SKM-1 (cell line): ENCODE measurements at regions not wholly inside any gene's neighbourhood (a gene's known extent, or its start where the extent isn't known, plus 50 kb on each side); places are given as distances from the start of the nearest gene placed in this dataset.

Experiments used
- DNase-seq: peaks from one replicate; lab custom pipeline; 2025; ENCODE audit not compliant: unreplicated experiment; lab: John Stamatoyannopoulos, UW

DNA sequence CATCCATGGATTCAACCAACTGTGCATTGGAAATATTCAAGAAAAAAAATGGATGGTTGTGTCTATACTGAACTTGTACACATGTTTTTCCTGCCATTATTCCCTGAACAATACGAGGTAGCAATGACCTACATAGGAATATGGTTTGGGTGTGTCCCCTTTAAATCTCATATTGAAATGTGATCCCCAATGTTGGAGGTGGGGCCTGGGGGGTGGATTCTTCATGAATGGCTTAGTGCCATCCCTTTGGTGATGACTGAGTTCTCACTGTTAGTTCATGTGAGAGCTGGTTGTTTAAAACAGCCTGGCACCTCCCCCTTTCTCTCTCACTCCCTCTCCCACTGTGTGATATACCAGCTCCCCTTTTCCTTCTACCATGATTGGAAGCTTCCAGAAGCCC lies 139.8 kb upstream of the BACH2 start:
- no peak for DNase-seq

DNA sequence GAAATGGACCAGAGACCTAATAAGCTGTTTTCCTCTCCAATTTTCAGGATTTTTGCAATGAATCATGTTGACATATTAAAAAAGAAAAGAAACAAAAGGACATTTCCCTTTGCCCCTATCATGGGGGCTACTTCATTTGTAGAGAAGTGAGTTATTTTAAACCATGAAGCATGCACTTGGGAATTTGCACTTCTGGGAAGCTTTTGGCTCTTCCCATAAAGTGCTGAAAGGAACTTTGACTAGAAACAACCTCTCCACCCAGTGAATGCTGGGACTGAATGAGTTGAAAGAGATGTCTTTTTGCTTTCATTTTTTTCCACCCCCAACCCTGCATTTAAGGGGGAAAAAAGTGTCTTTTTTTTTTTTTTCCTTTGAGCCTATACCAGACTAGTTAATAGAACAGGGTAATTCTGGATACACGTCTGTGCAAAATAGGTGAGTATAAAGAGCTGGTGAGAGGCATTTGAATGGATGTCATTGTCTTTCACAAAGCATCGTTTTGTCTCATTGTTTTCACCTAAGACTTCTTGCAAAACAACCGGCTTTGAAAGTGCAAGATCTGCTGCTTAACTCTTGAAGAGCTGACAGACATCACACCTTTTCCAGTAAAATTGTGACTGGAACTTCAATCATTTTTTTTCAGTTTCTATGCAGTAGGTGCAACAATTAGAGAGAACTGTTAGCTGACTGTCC lies 138.7 kb upstream of the BACH2 start:
- no peak for DNase-seq

DNA sequence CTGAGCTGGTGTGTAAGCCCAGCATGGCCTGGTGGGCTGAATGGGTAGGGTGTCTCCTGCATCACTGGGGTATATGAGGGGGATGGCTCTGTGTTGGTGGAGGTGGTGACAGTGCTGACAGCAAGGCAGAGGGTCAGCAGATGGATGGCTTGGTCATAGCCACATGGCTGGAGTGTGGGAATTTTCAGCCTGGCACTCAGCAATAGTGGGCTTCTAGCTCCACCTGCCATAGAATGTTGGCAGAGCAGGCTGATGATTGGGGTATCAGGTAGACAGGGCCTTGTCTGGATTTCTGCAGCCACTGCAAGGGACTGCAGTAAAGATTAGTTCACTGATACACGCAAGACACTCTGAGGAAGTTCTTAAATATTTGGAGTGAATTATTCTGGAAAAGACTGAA lies 137.5 kb upstream of the BACH2 start:
- DNase-seq, result no peak

DNA sequence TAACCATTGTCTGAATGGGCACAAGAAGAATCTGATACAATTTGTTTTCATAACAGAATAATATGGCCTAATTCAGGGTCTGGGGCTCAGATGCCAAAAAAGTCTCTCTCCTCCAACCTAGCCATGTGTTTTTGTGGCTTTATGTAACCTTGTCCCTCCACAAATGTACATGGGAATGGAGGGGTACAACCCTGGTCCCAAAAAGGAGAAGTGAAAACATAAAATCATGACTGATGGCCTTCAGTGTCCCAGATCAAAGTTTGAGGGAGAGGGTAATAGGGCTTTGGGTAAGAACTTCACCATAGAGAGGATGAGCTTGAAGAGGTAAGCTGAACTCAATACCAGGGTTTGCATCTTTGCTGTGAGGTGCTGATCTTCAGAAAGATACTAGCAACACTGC lies 136.3 kb upstream of the BACH2 start:
- no peak for DNase-seq

DNA sequence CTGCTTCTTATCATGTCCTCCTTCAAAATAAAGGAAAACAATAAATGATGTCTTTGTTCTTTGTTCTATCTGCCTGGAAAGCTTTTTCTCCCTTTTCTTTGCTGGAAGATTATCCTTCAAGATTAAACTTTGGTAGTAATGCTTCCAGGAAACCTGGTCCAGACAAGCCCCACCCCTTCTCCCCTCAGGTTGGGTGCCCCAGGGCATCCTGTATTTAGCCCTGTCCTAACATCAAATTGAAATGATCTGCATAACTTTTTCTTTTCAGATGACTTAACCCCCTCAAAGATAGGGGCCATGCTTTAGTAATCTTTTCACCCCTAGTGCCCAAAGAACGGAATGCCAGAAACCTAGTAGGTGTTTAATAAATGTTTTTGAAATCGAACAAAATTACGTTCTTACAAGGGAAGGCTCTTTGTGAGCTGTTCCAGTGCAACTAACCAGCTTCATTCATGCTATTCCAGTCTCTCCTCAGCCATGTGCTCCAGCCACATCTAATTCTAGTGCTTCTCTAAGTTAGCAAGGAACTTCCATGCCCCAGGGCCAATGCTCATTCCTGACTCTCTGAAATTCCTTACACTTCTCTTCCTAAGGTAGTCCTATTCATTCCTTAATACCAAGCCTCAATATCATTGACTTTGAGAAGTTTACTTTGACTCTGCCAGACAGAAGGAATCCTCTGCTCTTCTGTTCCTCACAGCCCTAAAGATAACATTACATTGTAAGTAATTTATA lies 135.6 kb upstream of the BACH2 start:
- DNase-seq, result no peak

DNA sequence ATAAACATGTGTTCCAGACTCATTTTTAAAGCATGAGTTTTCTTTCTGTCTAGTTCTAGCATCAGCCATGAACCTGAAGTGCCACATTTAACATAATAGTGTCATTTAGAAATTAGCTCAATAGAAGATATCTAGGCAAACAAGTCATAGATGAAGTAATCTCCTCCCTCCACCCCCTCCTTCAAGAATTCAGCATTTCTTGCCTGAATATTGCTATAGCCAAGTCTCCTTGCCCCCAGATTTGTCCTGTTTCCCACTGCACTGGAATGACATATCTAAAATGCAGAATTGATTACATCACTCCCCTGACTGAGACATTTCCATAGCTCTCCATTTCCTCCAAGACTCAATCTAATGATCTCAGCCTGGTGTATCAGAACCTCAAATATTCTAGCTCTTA lies 134.9 kb upstream of the BACH2 start:
- no peak for DNase-seq

DNA sequence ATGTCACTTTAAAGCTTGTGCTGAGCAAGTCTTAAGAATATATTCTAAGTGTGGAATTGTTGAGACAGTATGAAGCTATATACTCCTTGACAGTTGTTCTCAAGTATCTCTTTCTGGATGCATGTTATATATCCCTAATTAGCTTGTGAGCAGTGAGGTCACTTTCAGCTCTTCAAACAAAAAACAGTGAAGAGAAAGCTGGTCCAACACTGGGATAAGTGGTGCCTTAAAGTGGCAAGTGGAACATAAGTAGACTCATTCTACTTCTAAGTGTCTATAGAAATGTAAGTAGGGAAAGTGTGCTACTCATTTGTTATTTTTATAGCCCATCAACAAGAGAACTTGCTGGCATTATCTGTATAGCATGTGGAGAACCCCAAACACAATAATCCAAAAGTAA lies 133.1 kb upstream of the BACH2 start:
- no peak for DNase-seq

DNA sequence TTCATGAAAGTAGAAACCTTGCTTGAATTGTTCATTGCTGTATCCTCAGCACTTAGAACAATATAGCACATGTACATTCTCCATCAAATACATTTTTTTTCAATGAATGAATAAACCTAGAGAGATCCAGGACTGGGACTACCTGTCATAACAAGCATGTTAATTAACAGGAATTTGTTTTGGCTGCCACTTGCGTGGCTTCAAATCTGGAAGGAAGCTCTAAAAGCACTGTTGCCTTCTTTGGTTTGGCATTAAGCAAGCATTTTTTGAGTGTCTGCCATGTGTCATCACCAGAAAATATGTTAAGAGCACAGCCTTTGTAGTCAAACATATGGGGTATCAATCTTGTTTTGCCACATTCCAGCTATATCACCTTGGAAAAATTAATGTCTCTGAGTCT lies 131.9 kb upstream of the BACH2 start:
- no peak for DNase-seq

DNA sequence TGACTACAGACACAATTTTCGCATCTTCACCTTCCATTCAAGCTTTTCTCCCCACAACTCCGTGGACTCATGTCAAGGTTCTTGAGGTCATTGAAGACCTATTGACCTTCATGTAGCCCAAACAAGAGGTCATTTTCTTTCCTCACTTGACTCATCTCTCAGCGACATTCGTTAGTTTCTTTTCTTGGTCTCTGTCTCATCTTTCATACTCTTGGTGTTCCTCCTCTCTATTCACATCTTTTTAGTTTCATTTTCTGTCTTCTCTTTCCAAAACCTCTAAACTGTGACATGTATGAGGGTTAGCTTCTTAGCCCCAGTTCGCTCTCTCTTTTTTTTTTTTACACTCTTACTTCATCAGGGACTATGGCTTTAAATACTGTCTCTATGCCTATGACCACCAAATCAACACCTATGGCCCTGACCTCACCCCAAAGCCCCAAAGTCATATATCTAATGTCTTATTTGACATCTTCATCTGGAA lies 128.6 kb upstream of the BACH2 start:
- no peak for DNase-seq

DNA sequence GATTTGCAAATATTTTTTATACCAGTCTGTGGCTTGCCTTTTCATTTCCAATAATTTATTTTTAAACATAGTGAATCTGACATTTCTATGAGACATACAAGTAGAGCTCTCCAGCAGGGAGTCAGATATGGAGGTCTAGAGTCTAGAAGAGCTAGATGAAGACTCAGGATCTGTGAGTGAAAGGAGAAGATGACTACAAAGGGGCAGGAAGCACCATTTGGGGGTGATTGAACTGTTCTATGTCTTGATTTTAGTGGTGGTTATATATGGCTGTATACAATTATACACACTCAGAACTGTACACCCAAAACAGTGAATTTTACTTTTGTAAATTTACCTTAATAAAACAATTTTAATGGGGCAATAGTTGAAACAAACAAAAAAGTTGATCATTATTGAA lies 127.9 kb upstream of the BACH2 start:
- no peak for DNase-seq

DNA sequence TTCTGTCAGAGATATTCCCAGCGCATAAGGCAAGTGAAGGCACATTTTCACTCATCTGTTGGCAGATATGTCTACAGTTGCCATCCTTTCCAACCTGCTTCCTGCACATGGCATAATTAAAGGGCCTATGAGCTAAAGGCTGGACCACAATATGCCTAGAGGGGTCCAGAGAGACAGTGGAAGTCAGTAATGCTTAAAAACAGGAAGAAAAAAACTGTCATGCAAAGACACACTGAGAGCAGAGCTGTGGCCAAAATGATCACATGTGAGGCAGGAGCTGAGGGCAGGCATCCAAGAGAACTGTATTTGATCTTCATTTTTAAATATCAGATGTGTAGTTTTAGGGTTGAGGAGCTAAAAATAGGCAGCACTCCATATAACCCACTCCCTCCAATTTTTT lies 125.0 kb upstream of the BACH2 start:
- no peak for DNase-seq

DNA sequence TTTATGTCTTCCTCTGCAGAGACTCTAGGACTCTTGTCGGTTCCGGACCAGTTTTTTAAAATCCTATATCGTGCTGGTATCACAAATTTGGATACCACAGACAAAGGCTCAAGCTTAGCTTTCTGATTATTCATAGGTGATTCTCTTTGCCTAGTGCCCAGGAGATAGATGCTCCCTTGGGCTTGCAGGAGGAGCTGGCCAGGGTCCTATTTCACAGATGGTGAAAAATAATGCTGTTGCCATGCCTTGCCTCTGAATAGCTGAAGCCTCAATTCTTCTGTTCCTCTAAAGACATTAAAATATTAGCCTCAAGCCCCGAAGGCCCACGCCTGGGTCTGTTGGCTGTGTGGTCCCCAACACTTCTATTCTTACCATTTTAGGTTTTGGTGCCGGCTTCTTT lies 123.9 kb upstream of the BACH2 start:
- no peak for DNase-seq

DNA sequence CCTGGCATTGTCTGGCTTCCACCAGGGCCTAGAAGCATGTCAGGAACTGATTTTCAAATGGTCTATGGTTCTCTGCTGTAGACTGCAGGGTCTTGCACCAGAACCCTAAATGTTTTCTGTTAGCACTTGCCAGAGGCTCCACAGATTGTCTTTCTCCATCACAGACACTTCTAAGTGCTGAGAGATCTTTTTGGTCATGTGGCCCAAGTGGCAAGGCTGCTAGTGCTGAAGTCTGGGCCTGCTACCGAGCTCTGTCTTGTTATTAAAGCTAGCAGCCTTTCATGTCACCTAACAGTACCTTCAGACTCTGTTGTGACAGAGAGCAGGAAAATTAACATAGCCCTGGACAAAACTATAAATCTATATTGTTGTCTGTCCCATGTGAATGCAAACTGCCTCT lies 120.7 kb upstream of the BACH2 start:
- DNase-seq, result no peak

DNA sequence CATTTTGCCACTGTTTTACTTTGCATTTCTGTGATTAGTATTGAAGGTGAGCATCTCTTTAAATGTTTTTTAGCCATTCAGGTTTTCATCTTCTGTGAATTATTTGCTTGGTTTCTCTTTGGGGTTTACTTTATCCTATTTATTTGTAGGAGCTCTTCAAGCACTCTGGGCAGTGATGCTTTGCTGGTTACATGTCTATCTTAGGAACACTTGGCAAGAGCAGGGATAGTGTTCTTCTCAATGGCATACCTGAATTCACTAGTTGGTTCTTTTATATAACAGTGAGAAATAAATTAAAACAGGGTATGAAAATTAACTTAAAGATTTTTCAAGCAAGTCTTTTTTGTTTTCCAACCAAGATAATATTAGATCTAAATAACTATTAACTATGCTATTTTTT lies 119.7 kb upstream of the BACH2 start:
- no peak for DNase-seq

DNA sequence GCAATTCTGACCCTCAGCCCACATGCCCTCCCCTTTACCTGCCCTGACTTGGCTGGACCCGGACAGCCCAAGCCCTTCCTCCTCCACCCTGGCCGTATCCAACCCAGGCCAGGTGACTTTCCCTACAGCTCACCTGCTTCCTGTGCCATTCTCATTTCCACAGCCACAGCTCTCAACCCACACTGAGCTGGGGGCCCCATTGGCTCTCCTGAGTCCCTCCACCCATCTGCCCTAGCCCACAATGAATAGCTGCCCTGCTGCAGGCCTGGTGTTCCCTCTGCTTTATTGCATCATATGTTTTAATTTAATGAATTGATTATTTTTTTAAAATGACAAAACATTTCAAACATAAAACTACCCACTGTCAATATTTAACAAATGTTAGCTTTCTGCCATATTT lies 118.5 kb upstream of the BACH2 start:
- no peak for DNase-seq

DNA sequence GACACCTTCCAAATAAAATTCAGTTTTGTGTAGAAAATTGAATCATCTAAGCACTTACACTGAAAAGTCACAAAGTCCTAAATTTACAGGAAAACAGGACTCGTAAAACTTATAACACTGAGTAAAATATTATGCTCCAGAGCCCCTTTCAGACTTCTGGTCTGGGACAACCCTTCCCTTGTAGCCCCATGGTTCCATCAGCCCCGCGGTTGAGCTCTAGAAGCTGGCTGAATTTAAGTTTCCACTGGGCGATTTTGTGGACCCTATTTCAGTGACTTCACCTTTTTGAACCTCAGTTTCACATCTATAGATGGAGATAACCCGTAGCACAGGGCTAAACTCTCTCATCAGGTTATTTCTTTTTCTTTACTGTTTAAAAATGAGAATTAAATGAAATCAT lies 117.7 kb upstream of the BACH2 start:
- DNase-seq, result no peak

DNA sequence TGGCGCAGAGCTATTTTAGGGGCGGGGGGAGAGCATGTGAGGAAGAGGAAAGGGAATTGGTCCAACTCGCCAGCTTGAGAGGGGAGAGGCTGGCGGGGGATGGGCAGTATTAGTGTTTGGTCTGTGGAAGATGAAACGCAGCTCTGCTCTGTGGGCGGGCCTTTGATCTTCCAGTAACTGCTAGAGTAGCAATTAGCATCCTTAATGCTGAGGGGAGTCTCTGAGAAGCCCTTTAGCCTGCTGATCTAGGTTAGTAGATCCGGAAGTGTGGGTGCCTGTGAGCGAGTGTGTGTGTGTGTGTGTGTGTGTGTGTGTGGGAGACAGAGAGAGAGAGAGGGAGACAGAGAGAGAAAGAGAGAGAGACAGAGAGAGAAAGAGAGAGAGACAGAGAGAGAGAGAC lies 117.2 kb upstream of the BACH2 start:
- DNase-seq, result no peak

DNA sequence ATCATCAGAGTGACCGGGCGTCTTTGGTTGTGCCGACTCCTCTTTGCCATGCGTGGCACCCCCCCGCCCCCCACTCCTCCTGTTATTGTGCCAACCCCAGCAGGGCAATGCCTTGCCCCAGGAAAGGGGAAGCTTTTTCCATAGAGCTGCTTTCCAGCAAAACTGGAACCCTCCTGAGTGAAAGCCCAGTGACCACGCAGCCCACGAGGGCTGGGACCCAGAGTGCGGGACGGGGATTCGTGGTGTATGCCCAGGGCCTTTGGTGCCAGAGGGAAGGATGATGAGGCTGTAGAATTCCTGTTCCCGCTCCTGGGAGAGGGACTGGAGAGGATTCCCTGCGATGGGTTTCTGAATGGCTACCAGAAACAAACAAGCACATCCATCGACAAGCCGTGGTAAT lies 116.8 kb upstream of the BACH2 start:
- DNase-seq, result no peak

DNA sequence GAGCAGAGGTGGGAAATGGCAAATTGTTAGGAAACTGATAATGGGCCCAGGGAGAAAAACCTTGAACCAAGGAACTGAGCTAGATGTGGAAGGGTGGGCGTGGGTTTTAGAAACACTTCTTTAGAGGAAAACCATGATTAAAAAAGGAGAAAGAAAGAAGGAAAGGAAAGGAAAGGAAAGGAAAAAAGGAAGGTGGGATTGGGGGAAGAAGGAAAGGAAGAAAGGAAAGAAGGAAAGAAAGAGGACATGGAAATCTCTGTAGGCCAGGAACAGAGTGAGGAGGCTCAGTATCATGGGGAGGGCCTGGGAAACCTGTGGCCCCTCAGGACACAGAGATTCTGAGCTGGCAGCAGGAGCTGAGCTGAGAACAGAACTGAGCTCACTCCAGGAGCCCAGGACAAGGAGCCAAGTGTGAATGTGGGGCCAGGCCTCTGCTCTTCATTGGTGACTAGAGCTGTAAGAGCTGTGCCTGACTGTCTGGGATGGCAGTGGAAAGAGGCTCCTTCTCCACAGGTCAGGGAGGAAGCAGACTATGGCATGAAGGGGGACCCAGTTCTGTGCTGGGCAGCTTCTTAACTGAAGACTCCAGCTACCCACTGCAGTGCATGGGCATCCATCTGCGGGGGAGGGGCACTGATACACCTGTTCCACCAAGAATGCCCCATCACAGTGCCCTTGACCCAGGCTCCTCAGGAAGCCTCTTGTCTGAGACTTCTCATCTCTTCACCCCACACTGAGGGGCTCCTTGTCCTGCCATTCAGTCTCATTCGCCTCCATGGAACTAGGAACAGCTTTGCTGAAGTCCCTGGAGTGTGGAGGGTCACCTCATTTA lies 116.1 kb upstream of the BACH2 start:
- DNase-seq, result no peak

DNA sequence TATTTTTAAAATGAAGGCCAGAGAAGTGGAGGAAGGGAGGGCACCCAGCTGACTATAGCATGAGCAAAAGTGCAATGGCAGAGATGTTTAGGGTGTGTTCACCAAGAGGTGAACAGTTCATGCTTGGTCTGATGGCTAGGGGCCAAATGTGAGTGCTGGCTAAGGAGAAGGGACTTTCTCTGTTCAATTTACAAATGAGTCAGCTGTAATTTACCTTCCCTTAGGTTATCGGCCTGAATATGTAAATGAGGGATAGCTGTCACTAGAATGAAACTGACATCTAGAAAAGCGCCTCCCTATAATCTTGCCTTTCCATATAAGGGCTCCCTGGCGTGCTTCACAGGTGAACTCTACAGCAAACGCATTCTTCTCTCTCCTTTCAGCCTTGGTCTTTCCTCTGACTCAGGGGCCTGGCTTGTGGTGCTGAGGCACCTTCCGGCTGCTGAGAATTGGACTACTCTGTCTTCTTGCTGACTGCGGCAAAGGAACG lies 114.7 kb upstream of the BACH2 start:
- no peak for DNase-seq

DNA sequence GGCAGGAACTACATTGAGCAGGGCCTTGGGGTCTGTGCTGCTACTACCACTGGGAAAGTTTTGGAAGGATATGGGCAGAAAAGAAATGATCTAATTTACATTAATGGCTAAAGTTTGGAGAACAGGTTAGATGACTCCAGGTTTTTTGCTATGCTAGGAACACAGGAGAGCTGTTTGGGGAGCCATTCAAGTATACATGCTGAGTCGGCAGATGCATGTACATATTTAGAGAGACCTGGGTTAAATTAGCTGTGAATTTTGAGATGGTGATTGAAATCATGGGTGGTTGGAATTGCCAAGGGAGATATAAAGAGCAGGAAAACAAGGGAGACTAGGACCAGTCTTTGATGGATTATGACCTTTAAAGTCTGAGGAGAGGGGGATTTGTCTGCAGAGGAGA lies 113.1 kb upstream of the BACH2 start:
- no peak for DNase-seq

DNA sequence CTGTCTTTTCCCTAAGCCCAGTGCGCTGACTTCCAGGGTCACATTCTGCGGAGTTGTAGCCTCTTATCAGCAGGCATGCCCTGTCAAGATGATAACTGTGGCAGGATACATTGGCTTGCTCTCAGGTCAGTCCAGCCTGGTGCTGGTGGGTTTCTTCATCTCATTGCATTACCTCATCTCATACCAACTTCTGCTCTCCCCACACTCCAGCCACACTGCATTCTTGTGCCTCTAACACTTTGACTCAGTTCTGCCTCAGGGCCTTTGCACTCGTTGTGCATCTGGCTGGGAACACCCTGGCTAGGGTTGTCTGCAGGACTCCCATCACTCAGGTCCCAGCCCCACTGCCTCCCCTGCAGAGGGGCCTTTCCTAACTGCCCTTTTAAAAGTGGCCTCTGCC lies 110.3 kb upstream of the BACH2 start:
- no peak for DNase-seq
